ENCODE measurements at regions not wholly inside any gene's neighbourhood (a gene's known extent, or its start where the extent isn't known, plus 50 kb on each side); places are given as distances from the start of the nearest gene placed in this dataset.

DNA sequence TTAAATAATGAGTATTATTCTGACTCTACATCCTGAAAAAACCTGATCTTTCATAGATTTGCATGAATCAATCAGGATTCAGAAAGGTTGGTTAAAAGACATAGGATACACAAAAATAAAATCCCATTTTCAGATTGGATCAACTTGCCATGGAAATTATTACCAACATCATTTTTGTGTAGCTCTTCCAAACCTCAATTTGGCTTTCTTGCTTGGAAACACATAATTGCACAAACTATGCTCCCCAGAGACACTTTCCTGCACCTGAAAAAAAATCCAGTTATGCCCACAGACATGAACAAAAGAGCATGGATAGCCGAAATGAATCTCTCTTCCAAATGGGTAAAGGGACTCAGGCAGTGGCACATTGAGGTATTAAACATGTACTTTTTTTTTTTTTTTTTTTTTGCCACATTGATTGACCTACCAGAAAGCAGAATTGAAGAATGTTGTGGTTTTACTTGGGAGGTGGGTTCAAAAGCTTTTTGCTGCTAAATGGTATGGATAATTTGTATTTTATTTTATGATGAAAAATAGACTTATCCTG lies 135.4 kb upstream of the FBN2 start:
- TF ChIP-seq CTCF (IDR thresholded peaks at IDR 0.05), result no peak
- TF ChIP-seq POLR2A (IDR thresholded peaks at IDR 0.05), result no peak

All from heart left ventricle (tissue), 13 donors.